ENCODE measurements at regions not wholly inside any gene's neighbourhood (a gene's known extent, or its start where the extent isn't known, plus 50 kb on each side); places are given as distances from the start of the nearest gene placed in this dataset.

GRCh38 chr1:83055391-83056170, 943.4 kb downstream of the TTLL7 start:
- TF ChIP-seq GATA2 (IDR thresholded peaks at IDR 0.05; ENCODE audit: low read depth, low read length) (no peak), GATA3 (IDR thresholded peaks at IDR 0.05; ENCODE audit: low read depth, low read length) (no peak)
